NCI-H1694 (cell line): ENCODE measurements at regions not wholly inside any gene's neighbourhood (a gene's known extent, or its start where the extent isn't known, plus 50 kb on each side); places are given as distances from the start of the nearest gene placed in this dataset.
"Not testable (repeated sequence)": the region's sequence is repeated elsewhere in the genome, so short reads cannot be mapped to it uniquely, and the experiment has no call there.

ENCODE experiments used
- DNase-seq: peaks from one replicate; lab custom pipeline; 2025; lab: John Stamatoyannopoulos, UW

DNA sequence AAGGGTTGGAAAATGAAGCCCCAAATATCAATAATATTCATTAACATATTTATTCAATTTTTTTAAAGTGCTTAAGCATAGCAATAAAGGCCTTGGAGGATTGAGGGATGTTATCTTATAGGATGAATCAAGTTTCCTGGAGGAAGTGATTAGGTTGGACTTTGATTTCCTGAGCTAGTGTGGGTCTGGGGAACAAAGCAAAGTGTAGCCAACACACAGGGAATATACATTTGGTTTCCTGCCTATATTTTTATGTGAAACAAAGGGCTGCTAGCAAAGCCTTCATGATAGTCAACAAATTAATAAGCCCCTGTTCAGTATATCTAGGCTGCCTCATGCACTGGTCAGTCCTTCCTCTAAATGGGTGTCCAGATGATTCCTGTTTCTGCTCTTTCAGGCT, 261.1 kb upstream of the IL12A start:
- DNase-seq, result no peak

DNA sequence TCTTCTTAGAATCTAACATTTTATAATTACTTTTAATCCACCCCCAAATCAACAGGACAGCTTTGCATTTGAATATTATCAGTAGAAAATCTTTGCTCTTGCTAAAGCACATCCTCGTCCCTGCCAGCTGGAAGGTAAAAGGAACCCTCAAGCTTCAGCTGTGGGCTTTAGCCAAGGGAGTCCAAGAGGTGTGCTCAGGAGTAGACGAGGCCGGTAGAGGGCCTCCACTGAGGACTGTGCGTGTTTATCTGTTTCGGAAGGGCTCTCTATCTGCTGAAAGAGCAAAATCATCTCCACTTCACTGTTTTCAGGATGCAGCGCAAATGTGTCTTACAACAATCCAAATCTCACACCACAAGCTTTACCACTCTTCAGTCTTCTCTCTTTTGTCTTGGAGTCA, 257.4 kb upstream of the IL12A start:
- no peak for DNase-seq

DNA sequence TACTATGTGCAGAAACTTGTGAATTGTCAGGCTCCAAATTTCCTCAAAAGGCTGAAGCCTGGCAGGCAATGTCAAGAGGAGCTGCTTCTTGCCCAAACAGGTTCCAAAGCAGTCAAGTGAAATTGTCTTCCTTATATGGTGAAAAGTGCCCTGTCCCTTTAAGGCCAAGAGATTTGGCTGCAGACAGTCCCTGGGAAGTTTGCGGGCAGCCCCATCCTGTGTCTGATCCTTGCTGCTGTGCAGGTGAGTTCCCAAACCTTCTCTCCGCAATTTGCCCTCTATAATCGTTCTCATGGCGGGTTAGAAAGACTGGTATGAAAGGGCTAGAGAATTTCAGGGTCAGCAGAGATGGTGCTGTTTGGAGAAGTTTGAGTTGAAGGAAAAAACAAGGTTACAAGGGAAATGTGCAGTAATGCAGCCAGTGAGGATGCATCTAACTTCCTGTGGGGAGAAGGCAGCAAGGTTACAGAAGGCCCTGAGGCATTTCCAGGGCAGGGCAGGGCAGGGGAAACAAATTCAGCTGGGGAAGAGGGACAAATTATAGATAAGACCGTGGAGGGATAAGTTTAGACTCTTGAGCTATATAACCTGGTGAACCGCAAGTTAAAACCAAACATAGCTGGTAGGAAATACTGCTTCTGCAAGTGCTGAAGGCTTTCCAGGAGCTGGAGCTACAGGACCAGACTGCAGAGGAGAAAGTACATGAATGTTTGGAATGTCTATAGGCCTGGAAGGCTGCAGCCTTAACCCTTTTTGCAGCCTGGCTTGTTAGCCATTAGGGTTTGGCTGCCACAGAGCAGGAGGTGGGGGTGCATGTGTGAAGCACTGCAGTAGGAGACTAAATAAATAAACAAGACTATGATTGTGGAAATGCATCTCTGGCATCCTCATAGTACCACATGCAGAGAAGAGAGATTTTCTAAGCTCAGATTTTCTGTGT, 256.2 kb upstream of the IL12A start:
- DNase-seq, result no peak

DNA sequence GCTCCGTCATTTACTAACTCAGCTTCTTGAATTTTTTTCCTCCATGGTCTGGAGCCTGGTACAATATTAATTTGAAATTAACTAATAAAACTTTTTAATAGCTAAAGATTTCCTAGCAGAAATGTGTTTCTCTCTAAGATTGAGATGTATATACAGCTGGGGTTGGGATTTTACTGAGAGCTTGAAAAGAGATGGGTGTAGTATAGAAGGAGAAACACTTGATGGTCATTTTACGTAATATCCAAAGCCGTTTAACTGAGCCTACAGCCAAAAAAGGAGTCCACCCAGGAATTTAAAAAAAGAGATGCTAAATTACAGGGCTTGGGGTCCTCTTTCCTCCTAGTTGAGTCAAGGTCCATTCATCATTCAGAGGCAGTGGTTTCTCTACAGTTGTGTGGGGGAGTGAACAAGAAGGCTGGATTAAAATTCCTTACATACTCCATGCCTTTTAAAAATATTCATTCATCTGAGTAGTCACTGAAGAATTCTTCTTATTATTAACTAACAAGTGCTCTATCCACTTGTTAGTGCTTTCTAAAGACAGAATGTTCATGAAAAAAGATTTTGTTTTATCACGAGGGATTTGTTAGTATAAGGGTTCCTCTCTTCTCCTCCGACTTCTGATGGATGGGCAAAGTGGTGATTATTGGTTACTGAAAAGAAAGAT, 255.3 kb upstream of the IL12A start:
- DNase-seq, result no peak

DNA sequence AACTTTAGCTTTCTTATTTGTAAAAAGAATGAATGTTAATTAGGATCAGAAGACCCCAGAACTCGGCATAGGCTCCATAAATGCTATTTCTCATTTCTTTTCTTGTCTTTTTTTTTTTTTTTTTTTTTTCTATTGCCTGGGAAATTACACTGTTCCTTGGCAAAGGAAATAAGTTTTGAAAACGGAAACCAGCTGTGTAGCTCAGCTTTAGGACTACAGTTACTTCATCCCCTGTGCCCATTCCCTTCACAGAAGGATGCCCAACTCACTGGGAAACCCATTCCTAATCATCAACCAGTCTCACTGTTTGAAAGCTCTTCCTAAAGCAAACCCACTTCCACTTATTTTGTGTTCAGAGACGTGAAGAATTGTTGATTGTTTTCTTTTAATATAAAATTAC, 254.0 kb upstream of the IL12A start:
- DNase-seq, result no peak

DNA sequence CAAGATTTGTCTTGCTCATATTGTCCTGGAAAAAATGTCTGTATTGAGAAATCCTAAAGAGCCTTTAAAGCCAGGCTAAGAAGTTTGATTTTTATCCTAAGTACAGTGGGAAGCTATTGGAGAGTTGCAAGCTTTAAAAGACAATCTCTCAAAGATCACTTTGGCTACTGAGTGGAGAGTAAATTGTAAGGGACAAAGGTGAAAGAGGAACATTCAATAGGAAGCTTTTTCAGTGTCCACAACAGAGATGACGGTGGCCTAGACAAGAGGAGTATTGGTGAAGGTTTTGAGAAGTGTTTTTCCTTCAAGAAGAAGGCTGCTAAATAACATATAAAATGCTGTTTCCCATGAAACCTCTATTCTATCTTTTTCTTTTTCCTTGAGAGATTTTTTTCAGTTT, 249.5 kb upstream of the IL12A start:
- no peak for DNase-seq

DNA sequence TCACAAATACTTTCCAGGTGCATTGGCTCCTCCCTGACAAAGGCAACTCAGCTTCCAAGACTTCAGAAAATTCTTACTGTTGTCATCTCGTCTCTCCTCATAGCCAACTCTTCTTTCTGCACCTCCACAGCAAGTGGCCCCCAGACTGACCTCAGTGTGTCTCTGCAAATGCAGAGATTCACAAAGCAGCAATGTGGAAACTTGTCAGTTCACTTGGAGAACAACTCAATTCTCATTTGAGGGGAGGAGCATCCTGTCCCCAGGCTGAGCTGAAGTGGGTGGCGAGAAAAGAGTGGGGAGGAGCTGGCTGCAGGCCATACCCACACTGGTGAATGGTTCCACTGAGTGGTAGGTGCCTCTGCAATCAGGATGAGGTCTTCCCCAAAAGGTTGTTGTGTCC, 248.7 kb upstream of the IL12A start:
- DNase-seq, result no peak

DNA sequence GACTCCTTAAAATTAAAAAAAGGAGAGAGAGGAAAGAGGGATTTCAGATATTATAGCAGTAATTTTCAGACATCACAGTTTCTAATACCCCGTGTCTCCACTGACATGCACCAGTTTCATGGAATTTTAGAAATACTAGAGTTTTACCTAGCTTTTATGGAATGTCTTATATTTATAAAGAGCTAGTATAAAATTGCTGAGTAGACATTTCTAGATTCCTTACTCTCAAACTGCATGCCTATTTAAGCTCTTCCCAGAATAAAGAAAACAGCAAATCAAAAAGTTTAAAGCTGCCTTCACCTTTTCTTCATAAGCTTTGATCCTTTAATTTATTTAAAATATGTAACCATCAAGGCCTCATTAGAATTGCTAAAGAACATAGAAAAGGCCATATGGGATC, 247.4 kb upstream of the IL12A start:
- DNase-seq, result no peak

DNA sequence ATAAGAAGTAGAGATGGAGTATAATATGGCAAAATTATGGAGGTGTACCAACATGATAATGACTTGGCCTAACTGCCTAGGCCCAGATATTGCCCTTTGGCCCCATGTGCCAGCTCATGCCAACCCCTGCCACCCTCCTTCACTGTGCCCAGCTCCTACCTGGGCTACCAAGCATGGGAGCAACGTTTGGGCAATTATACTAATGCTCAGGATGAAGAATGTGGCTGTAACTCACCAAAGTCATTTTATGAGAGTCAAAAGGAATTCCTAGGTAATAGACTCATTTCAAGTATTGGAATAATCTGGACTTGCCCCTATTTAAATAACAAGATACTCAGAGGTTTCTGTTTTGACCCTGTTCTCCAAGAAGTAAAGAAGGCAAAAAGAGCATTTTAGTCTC, 240.2 kb upstream of the IL12A start:
- no peak for DNase-seq

DNA sequence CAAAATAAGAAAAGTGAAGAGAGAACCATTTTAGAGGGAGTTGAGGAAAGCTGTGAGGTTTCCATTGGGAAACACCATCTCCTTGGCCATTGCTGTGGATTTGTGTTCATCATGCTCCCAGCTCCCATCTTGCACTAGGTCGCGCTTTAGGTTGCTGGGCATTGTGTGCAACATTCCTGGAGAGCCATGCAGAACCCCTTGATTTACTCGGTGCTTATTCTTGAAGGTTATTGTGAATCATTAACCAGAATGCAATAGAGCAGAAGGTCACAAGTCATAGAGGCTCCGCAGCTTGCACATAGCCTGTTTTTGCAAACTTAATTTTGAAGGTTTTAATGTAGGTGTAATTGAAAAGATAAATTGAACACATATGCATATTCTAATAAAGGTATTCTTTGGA, 239.2 kb upstream of the IL12A start:
- DNase-seq, result no peak

DNA sequence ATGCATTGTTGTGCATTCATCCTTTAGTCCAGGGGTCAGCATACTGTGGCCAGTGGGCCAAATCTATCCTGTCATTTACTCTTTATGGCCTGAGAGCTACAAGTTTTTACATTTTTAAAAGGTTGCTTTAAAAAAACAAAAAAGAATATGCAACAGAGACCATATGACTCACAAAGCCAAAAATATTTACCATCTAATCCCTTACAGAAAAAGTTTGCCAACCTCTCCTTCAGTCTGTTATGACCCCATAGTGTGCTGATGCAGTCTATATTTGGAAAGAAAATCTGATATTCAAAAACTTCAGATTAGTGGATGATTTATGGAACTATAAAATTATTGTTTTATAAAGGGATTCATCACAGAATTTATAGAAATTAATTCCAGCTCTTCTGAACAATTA, 237.5 kb upstream of the IL12A start:
- no peak for DNase-seq

DNA sequence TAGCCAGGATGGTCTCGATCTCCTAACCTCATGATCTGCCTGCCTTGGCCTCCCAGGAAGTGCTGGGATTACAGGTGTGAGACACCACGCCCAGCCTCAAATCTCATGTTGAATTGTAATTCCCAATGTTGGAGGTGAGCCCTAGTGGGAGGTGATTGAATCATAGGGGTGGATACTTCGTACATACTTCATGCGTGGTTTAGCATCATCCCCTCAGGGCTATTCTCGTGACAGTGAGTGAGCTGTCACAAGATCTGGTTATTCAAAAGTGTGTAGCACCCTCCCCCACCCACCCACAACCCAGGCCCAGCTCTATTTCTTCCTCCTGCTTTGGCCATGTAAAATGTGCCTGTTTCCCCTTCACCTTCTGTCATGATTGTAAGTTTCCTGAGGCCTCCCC, 236.9 kb upstream of the IL12A start:
- no peak for DNase-seq

DNA sequence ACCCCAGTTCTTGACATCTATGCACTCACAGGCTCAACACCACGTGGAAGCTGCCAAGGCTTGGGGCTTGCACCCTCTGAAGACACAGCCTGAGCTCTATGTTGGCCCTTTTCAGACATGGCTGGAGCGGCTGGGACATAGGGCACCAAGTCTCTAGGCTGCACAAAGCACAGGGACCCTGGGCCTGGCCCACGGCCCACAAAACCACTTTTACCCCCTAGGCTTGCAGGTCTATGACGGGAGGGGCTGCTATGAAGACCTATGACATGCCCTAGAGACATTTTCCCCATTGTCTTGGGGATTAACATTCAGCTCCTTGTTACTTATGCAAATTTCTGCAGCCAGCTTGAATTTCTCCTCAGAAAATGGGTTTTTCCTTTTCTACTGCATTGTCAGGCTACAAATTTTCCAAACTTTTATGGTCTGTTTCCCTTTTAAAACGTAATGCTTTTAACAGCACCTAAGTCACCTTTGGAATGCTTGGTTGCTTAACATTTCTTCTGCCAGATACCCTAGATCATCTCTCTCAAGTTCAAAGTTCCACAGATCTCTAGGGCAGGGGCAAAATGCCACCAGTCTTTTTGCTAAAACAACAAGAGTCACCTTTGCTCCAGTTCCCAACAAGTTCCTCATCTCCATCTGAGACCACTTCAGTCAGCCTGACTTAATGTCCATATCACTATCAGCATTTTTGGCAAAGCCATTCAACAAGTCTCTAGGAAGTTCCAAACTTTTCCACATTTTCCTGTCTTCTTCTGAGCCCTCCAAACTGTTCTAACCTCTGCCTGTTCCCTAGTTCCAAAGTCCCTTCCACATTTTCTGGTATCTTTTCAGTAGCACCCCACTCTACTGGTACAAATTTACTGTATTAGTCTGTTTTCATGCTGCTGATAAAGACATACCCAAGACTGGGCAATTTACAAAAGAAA, 232.1 kb upstream of the IL12A start:
- not testable (repeated sequence) for DNase-seq

DNA sequence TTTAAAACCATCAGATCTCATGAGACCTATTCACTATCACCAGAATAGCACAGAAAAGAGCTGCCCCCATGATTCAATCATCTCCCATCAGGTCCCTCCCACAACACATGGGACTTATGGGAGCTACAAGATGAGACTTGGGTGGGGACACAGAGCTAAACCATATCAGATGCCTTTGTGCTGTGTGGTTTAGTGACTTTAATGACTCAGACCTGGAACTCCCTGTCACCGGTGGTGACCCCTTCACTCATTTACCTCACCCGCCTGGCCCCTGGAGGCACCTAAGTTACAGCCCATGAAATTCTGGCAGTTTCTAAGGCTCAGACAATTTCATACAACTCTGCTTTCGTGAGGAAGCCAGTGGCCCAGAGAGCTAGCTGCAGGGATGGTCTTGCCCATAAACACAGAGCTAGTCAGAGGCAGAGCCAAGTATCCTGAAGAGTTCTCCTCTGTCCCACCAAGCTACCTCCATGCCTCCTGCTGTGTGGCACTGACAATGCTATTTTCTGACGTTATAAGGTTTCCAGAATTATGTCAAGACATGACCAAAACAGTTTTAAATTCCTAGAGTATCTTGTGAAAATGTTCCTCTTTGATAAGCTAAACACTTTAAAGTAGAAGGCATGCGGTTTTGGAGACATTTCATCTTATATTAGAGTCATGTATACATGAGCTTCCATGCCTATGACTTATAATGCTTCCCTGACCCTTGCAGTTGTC, 231.1 kb upstream of the IL12A start:
- no peak for DNase-seq

DNA sequence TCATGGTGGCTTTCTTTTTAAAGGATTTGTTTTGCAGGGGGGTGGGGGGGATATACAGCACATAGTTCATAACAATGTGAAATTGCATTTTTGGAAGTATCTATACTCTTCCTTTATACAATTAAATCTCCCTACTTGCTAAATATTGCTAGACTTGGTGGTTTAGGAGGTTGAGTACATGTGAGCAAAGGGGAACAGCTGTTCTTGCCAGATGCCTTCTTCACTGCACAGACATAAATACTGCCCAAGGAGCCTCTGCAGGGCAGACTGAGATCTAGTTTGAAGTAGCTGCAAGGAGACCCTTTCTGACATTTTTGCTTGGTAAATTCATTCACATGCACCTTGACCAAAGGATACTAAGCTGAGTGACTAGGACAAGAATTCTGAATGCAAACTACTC, 228.6 kb upstream of the IL12A start:
- DNase-seq, result no peak

DNA sequence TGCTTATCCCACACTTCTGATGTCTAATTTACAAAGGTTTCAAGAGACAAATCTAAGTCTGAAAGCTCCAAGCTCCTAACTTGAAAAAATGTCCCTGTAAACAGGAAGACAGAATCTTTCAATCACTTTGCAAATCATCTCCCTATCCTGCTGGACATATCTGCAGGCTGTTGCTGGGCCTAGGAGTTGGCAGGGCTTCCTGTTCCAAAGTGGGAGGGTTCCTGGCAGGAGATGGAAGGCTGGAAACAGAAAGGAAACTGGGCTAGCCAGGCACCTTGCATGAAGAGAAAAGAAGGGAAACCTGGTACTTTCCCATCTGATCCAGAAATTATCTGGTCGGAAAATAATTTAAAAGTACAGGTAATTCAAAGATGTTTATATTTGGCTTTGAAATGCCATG, 227.3 kb upstream of the IL12A start:
- DNase-seq, result no peak

DNA sequence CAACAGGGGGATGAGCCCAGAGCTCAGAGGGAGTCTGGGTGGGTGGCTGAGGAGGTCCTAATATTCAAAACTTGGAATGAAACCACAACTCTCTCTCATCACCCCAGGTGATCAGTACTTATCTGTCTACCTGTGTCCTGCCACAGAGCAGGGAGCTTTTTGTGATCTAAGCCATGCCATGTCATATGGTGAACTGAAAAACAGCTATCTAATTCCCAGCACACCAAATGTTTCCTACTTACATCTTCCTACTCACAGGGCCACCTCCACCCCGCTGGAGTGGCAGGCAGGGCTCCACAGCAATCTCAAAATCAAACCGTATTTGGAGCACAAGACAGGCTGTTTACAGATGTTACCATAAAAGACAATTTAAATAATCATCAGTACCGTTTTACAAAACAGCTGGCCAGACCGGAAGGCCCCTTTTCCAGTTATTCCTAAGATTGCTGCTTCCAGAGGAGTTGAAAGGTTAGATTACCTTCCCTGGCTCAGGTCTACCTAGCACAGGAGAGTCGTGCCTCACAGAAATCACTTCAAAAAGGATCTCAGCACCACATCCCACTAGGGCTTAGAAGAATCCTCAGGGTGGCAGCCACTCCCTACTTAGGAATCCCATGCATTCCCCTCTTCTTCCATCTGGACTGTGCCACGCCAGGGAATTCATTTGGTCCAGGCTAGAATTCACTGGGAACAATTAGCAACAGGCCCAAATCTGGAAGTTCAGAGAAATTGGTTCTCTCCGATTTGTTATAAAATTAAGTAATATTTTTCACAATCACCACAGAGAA, 226.6 kb upstream of the IL12A start:
- no peak for DNase-seq

DNA sequence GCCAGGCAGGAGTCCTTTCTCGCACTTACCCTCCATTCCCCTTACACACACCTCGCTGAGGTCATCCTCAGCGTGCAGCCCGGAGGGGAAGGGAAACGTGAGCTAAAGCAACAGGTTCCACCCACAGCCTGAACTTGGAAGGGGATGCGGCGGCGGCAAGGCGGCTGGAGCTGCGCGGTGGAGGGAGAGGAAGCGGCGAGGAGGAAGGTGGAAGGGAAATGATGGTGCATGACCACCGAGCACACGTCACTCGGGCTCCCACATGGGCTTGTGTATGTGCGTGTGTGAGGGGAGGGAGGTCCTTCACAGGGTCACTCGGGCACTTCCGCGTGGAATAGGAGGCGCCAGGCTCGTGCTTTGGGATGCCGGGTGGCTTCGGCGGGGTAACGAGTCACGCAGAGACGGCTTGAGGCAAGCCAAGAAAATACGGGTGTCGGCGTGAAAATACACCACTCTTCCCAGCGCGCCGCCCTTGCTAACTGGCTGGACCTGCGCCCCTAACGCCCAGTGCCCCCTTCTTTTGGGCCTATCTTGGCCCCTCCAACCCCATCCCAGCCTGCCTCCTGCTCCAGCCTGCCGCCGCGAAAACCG, 225.5 kb upstream of the IL12A start:
- DNase-seq, result no peak

DNA sequence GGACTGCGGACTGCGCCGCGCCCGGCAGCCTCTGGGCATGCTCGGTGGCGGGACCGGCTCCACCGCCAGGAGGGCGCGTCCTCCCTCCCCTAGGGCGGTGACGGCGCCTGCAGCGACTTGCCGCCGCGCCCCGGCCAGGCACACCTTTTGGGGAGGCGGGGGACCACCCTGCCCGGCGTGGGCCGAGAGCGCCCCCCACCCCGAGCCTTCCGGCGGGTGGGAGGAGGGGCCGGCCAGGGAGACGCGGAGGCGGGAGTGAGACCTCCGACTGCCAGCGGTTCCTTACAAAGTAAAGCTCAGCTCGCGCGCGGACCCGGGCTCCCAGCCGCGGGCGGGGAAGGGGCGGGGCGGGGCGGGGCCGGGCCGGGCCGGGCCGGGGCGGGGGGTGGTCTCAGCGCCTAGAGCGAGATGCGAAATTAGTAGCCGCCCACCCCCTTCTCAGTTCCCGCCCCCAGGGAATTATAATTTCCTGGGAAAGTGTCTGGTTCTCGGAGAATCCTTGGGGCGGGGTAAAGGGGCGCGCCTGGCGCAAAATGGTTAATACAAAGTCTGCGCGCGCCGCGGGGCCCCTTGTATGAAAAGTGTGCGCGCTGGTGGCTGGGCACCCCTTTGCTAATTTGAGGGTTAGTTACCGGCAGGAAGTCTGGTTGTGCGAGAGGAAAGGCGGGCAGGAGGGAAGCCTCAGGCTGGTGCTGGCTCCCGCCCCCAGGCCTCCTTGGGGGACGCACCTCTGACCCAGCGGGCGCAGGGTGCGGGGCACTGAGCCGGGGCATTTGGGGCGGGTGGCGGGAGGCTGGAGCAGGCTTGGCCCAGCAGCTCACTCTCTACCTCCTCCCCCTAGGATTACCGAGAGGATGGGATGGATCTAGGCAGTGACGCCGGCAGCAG, 224.8 kb upstream of the IL12A start:
- no peak for DNase-seq
